Small intestine (tissue), 7 donors: ENCODE measurements at regions not wholly inside any gene's neighbourhood (a gene's known extent, or its start where the extent isn't known, plus 50 kb on each side); places are given as distances from the start of the nearest gene placed in this dataset.
A peak's percentile ranks its signal among the peaks of the same experiment; 100 is the strongest.

Experiments
- DNase-seq, 2 donors: peaks; one replicate each; pipeline versions ENCODE4 v3.0.0 to v3.0.0-alpha.2; 2013
- FAIRE-seq: peaks from 2 replicates; lab custom pipeline; 2012; peaks lifted over from hg19 to GRCh38; lab: Jason Lieb, UNC
- H3K27ac ChIP-seq, 3 donors: one replicate each; pipeline ENCODE4 v1.5.1; 2013; ENCODE audit warnings: low read length in 2 of 3, mild to moderate bottlenecking in 2 of 3, control low read depth in 1 of 3, inconsistent platforms in 1 of 3, low read depth in 1 of 3, moderate library complexity in 1 of 3
- H3K27me3 ChIP-seq, 3 donors: one replicate each; pipeline ENCODE4 v1.6.1; 2013; ENCODE audit warnings: low read length in 3 of 3, inconsistent platforms in 1 of 3; ENCODE audit not compliant: control insufficient read depth in 3 of 3, insufficient read depth in 3 of 3
- H3K36me3 ChIP-seq, 3 donors: one replicate each; pipeline ENCODE4 v1.6.1; 2013; ENCODE audit warnings: low read length in 3 of 3, inconsistent platforms in 1 of 3, low read depth in 1 of 3, mild to moderate bottlenecking in 1 of 3, moderate library complexity in 1 of 3; ENCODE audit not compliant: control insufficient read depth in 3 of 3, insufficient read depth in 2 of 3
- H3K4me1 ChIP-seq, 3 donors: one replicate each; pipeline ENCODE4 v1.6.1; 2013; ENCODE audit warnings: low read length in 2 of 3, inconsistent platforms in 1 of 3, low read depth in 1 of 3, mild to moderate bottlenecking in 1 of 3, moderate library complexity in 1 of 3; ENCODE audit not compliant: control insufficient read depth in 3 of 3, insufficient read depth in 2 of 3
- H3K4me3 ChIP-seq, 3 donors: one replicate each; pipeline ENCODE4 v1.5.1; 2013; ENCODE audit warnings: low read length in 3 of 3, control low read depth in 1 of 3, inconsistent platforms in 1 of 3, low read depth in 1 of 3, mild to moderate bottlenecking in 1 of 3, moderate library complexity in 1 of 3
- H3K9me3 ChIP-seq, 2 donors: one replicate each; pipeline ENCODE4 v1.6.1; 2013; ENCODE audit warnings: low read depth in 1 of 2, low read length in 1 of 2; ENCODE audit not compliant: control insufficient read depth in 2 of 2, insufficient read depth in 1 of 2
- WGBS, 3 donors: extraction: QIAGEN DNeasy Blood & Tissue Kit; methylation state at CpG; one replicate each; pipeline ENCODE4 v1.1.7; 2013; 5-methylcytosine and 5-hydroxymethylcytosine counted together
- donor health status: healthy with polysubstance abuse.
- donor health status: control.
- donor health status: control.
- donor health status: Bipolar disorder and iron deficiency.
- donor health status: healthy.

GRCh38 chr2:121043061-121043826, 241.8 kb downstream of the TFCP2L1 start:
- no peak for FAIRE-seq

DNA sequence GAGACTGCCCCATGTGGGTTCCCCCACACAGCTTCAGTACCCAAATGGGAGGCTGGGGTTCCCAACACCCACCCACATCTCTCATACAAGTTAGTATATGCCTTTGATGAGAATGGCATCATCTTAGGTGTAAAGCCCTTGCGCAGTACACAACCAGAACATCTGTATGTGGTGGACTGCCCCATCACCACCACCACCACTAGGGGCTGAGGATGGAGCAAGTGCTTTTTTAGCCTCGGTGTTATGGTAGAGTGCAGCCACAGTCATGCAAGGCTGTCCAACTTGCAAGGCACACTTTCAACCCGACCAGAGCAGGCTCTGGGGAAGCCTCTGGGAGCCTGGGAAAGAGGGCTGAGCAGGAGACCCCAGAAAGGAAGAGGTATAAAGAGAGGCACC, 241.2 kb downstream of the TFCP2L1 start:
- Histone ChIP-seq H3K27ac (no peak overlapping the region), H3K27me3 (peaks cover 0 to 21% (median 0%) of the 10 kb centered on the region in 3 donors), H3K4me3 (no peak overlapping the region), H3K4me1 (no peaks in the 10 kb centered on the region), H3K9me3 (peaks cover 0 to 4% of the 10 kb centered on the region in 2 donors), H3K36me3 (no peaks in the 10 kb centered on the region)
- DNase-seq (no peak), FAIRE-seq (no peak)
- 46 to 65% (median 53%) methylated on average over 3 of the region's 3 CpGs for WGBS, 3 donors

More at GRCh38 chr2:121043061-121043826, 241.8 kb downstream of the TFCP2L1 start:
- no peak for DNase-seq
- WGBS, 3 donors, result 77 to 83% (median 82%) methylated on average over 8 of the region's 8 CpGs
- H3K27ac ChIP-seq, result no peak overlapping the region
- no peak overlapping the region for H3K4me3 ChIP-seq
- H3K9me3 ChIP-seq, result peaks cover 0 to 4% of the 10 kb centered on the region in 2 donors
- no peaks in the 10 kb centered on the region for H3K4me1 ChIP-seq
- no peaks in the 10 kb centered on the region for H3K36me3 ChIP-seq
- H3K27me3 ChIP-seq, result peaks cover 0 to 26% (median 0%) of the 10 kb centered on the region in 3 donors

- Histone ChIP-seq H3K27ac (no peak overlapping the region), H3K36me3 (no peaks in the 10 kb centered on the region), H3K27me3 (peaks cover 0 to 23% (median 0%) of the 10 kb centered on the region in 3 donors), H3K4me1 (no peaks in the 10 kb centered on the region), H3K4me3 (no peak overlapping the region), H3K9me3 (peaks cover 0 to 4% of the 10 kb centered on the region in 2 donors)
- WGBS, 3 donors, result 57 to 66% (median 61%) methylated on average over 7 of the region's 7 CpGs
- FAIRE-seq (no peak), DNase-seq (peak in 1 of 2 donors; percentile 16)
These were observed 240.6 kb downstream of the TFCP2L1 start for GRCh38 chr2:121044412-121044811.

DNA sequence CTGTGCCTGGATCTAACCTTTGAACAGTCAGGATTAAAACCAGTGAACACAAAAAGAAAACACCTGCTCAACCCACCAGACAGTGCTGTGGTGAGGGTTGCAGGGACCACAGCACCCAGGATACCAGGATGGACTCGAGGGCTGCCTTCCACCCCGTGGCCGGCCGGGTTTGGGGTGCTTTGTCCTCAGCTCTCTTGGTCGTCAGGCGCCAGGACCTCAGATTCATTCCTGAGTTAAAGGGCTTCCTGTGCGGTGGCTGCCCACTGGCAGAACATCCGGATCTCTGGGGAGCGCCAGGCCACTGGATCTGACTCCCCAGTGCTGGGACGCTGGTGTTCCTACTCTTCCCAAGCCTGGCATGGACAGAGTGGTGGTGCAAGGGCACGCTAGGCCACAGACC, 239.8 kb downstream of the TFCP2L1 start:
- H3K4me1 ChIP-seq, result no peaks in the 10 kb centered on the region
- H3K9me3 ChIP-seq, result peaks cover 0 to 8% of the 10 kb centered on the region in 2 donors
- H3K27me3 ChIP-seq, result peaks cover 0 to 25% (median 0%) of the 10 kb centered on the region in 3 donors
- no peak for DNase-seq
- H3K27ac ChIP-seq, result no peak overlapping the region
- no peak overlapping the region for H3K4me3 ChIP-seq
- 87 to 90% (median 88%) methylated on average over 10 to 11 of the region's 11 CpGs for WGBS, 3 donors
- no peak for FAIRE-seq
- no peaks in the 10 kb centered on the region for H3K36me3 ChIP-seq

DNA sequence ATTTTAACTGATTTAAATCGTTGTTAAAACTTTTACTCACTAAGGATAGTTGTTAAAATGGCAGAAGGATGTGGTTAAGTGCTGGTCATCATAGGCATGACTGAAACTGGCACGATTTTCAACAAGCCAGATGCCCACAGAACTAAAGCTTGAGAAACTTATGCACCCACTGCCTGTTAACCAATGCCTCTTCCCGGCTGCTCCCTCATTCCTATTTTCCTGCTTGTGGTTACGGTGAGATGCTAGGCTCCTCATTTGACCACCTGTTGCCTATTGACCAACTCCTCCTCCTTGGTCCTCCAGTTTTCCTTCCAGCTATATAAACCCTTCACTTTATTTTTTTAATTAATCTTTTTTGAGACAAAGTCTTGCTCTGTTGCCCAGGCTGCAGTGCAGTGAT, 238.7 kb downstream of the TFCP2L1 start:
- DNase-seq (no peak), FAIRE-seq (no peak)
- peaks cover 0 to 16% of the 10 kb centered on the region in 2 donors for H3K9me3 ChIP-seq
- WGBS, 3 donors, result 60 to 74% (median 62%) methylated on average over 4 of the region's 4 CpGs
- H3K27ac ChIP-seq, result no peak overlapping the region
- H3K27me3 ChIP-seq, result peaks cover 0 to 31% (median 0%) of the 10 kb centered on the region in 3 donors
- H3K4me3 ChIP-seq, result no peak overlapping the region
- H3K36me3 ChIP-seq, result no peaks in the 10 kb centered on the region
- no peaks in the 10 kb centered on the region for H3K4me1 ChIP-seq

DNA sequence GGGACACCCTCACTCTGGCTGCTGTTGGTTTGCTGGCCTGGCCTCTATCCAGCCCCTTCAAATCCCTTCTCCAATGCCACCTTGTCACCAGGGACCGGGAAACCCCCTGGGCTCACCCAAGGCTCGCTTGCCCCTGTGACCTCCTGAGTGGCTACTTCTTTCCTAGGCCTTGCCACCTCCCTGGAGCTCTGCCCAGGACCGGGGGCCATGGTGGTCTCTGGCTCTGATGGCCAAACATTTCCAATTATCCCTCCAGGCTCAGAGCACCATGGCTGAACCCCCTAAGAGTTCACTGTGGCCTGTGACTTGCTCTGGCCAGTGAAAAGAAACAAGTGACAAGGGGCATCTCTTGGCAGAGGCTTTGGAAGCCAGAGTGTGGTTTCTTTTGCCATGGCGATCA, 237.6 kb downstream of the TFCP2L1 start:
- WGBS, 3 donors, result 81 to 90% (median 85%) methylated on average over 4 of the region's 4 CpGs
- no peaks in the 10 kb centered on the region for H3K36me3 ChIP-seq
- H3K9me3 ChIP-seq, result peaks cover 0 to 16% of the 10 kb centered on the region in 2 donors
- DNase-seq (no peak), FAIRE-seq (no peak)
- H3K4me1 ChIP-seq, result no peaks in the 10 kb centered on the region
- H3K4me3 ChIP-seq, result no peak overlapping the region
- no peak overlapping the region for H3K27ac ChIP-seq
- H3K27me3 ChIP-seq, result peaks cover 0 to 27% (median 0%) of the 10 kb centered on the region in 3 donors

DNA sequence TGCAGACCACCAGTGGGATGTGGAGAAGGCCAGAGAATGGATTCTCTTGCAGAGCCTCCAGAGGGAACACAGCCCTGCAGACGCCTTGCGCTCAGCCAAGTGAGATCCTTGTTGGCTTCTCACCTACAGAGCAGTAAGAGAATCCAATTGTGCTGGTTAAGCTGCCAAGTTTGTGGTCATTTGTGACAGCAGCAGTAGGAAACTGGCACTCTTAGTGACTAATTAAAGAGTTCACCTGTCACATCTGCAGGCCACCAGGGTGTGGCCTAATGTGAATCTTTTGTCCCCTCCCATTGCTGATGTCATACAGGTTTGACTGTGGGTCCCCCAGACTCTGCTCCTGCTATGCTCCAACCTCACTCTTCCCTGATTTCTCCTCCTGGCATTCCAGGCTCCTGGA, 235.9 kb downstream of the TFCP2L1 start:
- H3K9me3 ChIP-seq, result peaks cover 0 to 18% of the 10 kb centered on the region in 2 donors
- 70 to 95% (median 93%) methylated on average over 2 of the region's 2 CpGs for WGBS, 3 donors
- no peak for FAIRE-seq
- no peaks in the 10 kb centered on the region for H3K36me3 ChIP-seq
- no peak overlapping the region for H3K27ac ChIP-seq
- H3K4me1 ChIP-seq, result no peaks in the 10 kb centered on the region
- DNase-seq, result no peak
- H3K27me3 ChIP-seq, result peaks cover 0 to 21% (median 0%) of the 10 kb centered on the region in 3 donors
- H3K4me3 ChIP-seq, result no peak overlapping the region

DNA sequence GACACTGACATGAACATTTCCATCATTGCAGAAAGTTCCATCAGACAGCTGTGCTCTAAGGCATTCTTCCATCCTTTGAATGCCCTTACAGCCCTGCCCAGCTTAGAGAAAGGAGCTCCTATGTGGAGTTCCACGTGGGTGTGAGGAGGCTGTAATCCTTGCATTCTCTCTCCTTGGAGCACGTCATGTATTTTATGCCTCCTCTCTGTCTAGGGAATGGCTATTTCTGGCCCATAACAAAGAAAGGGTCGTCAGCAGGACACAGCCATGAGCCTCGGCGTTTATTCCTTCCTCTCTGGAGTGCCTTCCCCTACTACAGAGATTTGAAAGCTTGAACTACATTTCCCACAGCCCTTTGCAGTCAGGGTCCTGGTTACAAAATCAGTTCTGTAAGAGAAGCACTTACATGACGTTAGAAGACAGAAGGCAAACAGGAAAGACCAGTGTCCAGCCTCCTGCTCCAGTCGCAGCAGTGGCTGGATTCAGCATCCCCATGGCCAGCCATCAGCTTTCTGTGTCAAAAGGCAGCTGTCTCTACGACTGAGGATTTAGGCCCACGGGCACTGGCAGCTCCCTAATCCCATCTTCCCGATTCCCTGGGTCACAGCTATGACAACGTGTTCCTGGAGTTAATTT, 234.9 kb downstream of the TFCP2L1 start:
- no peak for DNase-seq
- no peaks in the 10 kb centered on the region for H3K36me3 ChIP-seq
- 56 to 70% (median 66%) methylated on average over 11 of the region's 11 CpGs for WGBS, 3 donors
- H3K27ac ChIP-seq, result no peak overlapping the region
- no peak for FAIRE-seq
- H3K4me3 ChIP-seq, result no peak overlapping the region
- H3K9me3 ChIP-seq, result peaks cover 0 to 18% of the 10 kb centered on the region in 2 donors
- no peaks in the 10 kb centered on the region for H3K4me1 ChIP-seq
- H3K27me3 ChIP-seq, result peaks cover 0 to 17% (median 0%) of the 10 kb centered on the region in 3 donors
